Smooth muscle cell (in vitro differentiated cells): ENCODE measurements at regions not wholly inside any gene's neighbourhood (a gene's known extent, or its start where the extent isn't known, plus 50 kb on each side); places are given as distances from the start of the nearest gene placed in this dataset.

Experiments used
- DNase-seq: peaks from one replicate; lab custom pipeline; 2025; ENCODE audit not compliant: unreplicated experiment; lab: John Stamatoyannopoulos, UW
- H2AFZ ChIP-seq: fragments of 200-600 bp; sonication (generic); 2 replicates; pipeline ENCODE4 v1.6.0; 2016; ENCODE audit warnings: antibody characterized with exemption, low read depth, mild to moderate bottlenecking
- H3F3A ChIP-seq: fragments of 200-600 bp; sonication (generic); 2 replicates; pipeline ENCODE4 v1.6.0; 2017; ENCODE audit warnings: antibody characterized with exemption, low read depth
- H3K27ac ChIP-seq: fragments of 200-600 bp; sonication (generic); 2 replicates; pipeline ENCODE4 v1.5.1; 2016; ENCODE audit warnings: low read depth, mild to moderate bottlenecking
- H3K27me3 ChIP-seq: fragments of 200-600 bp; sonication (generic); 2 replicates; pipeline ENCODE4 v1.6.1; 2016; ENCODE audit warnings: low read depth, mild to moderate bottlenecking
- H3K36me3 ChIP-seq: fragments of 200-600 bp; sonication (generic); 2 replicates; pipeline ENCODE4 v1.5.1; 2016; ENCODE audit warnings: low read depth
- H3K4me1 ChIP-seq: fragments of 200-600 bp; sonication (generic); 2 replicates; pipeline ENCODE4 v1.5.1; 2016; ENCODE audit warnings: low read depth
- H3K4me2 ChIP-seq: fragments of 200-600 bp; sonication (generic); 2 replicates; pipeline ENCODE4 v1.6.0; 2016; ENCODE audit warnings: mild to moderate bottlenecking
- H3K4me3 ChIP-seq: fragments of 200-600 bp; sonication (generic); 2 replicates; pipeline ENCODE4 v1.5.1; 2016; ENCODE audit warnings: mild to moderate bottlenecking
- H3K79me2 ChIP-seq: fragments of 200-600 bp; sonication (generic); 2 replicates; pipeline ENCODE4 v1.6.0; 2016; ENCODE audit warnings: low read depth, mild to moderate bottlenecking
- H3K9ac ChIP-seq: fragments of 200-600 bp; sonication (generic); 2 replicates; pipeline ENCODE4 v1.6.0; 2016; ENCODE audit warnings: low read depth
- H3K9me3 ChIP-seq: fragments of 200-600 bp; sonication (generic); replicated peaks from 2 replicates; pipeline ENCODE4 v1.5.1; 2016; ENCODE audit warnings: low read depth
- H4K20me1 ChIP-seq: fragments of 200-600 bp; sonication (generic); 2 replicates; pipeline ENCODE4 v1.6.0; 2016; ENCODE audit warnings: low read depth
- WGBS: methylation state at CpG from one replicate; pipeline ENCODE4 v1.1.7; 2016; ENCODE audit warnings: low lambda C conversion rate; 5-methylcytosine and 5-hydroxymethylcytosine counted together
- TF ChIP-seq, protein P1 (sequence below): fragments of 200-600 bp; sonication (generic); IDR thresholded peaks from 2 replicates; pipeline ENCODE4 v1.5.1; 2017; ENCODE audit warnings: borderline replicate concordance, mild to moderate bottlenecking, antibody characterized with exemption; ENCODE audit not compliant: insufficient read depth, poor library complexity, severe bottlenecking

DNA sequence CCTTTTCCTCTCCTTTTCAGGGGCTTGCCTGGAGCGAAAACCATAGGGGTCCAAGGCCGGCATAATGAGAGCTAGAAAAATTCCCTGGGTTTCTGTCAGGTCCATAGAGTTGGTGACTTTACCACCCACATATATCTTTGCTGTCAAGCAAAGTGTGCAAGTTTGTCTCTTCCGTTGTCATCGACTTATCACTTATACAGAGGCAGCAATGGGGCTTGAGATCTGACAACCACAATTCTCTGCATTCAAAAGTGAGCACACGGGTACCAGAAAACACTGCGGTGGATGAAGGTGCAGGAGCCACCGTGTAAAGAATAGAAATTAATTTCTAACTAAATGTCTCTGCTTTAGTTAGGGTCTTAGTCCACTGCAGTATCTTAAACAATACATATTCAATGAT lies 162.3 kb downstream of the DAD1 start:
- no peaks in the 10 kb centered on the region for H3K9me3 ChIP-seq
- WGBS = 94% methylated on average over 7 of the region's 7 CpGs
- no peak overlapping the region for H2AFZ ChIP-seq
- no peak overlapping the region for H3K4me3 ChIP-seq
- H3K4me2 ChIP-seq = no peak overlapping the region
- TF ChIP-seq, protein P1, sequence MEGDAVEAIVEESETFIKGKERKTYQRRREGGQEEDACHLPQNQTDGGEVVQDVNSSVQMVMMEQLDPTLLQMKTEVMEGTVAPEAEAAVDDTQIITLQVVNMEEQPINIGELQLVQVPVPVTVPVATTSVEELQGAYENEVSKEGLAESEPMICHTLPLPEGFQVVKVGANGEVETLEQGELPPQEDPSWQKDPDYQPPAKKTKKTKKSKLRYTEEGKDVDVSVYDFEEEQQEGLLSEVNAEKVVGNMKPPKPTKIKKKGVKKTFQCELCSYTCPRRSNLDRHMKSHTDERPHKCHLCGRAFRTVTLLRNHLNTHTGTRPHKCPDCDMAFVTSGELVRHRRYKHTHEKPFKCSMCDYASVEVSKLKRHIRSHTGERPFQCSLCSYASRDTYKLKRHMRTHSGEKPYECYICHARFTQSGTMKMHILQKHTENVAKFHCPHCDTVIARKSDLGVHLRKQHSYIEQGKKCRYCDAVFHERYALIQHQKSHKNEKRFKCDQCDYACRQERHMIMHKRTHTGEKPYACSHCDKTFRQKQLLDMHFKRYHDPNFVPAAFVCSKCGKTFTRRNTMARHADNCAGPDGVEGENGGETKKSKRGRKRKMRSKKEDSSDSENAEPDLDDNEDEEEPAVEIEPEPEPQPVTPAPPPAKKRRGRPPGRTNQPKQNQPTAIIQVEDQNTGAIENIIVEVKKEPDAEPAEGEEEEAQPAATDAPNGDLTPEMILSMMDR = no peak
- no peaks in the 10 kb centered on the region for H3K36me3 ChIP-seq
- H3F3A ChIP-seq = peaks cover 19% of the 10 kb centered on the region
- no peaks in the 10 kb centered on the region for H4K20me1 ChIP-seq
- DNase-seq = no peak
- no peaks in the 10 kb centered on the region for H3K27me3 ChIP-seq
- H3K4me1 ChIP-seq = peaks cover 14% of the 10 kb centered on the region
- no peak overlapping the region for H3K27ac ChIP-seq
- no peaks in the 10 kb centered on the region for H3K79me2 ChIP-seq
- no peak overlapping the region for H3K9ac ChIP-seq

DNA sequence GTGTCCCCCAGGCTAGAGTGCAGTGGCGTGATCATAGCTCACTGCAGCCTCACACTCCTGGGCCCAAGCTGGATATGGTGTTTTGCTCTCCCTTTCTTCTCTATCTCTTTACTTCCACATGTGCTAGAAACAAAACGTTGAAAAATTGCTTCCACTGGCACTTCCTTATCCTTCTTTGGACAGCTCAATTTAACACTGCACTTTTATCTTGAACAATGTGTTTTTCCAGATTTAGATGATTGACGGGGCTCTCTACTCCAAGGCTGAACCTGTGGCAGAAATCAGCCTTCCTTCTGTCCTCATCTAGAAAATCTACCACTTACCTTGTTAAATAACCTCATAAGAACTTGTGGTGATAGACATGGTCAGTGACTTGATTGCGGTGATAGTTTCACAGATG lies 165.1 kb downstream of the DAD1 start:
- H3K27me3 ChIP-seq = no peaks in the 10 kb centered on the region
- TF ChIP-seq, protein P1 = no peak

DNA sequence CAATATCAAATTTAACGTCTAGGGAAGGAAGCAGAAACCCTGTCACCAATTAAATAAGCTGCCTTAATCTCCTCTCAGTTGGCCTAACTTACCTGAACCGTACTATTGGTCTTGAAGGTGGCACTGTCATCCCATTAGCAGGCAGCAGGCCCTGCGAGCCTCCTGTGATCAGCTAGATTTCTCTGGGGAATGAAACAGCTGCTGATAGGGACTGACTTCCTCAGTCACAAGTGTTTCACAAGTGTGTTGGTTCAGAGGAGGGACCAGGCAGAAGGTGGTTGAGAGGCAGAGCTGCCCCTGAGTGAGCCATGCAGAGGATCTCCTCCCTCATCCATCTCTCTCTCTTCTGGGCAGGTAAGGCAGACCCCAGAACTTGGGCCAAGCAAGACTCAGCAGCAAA lies 166.8 kb downstream of the DAD1 start:
- H3K4me1 ChIP-seq = no peaks in the 10 kb centered on the region
- H2AFZ ChIP-seq = no peak overlapping the region
- H3K79me2 ChIP-seq = no peaks in the 10 kb centered on the region
- H4K20me1 ChIP-seq = no peaks in the 10 kb centered on the region
- no peak overlapping the region for H3K4me2 ChIP-seq
- H3K9ac ChIP-seq = no peak overlapping the region
- no peaks in the 10 kb centered on the region for H3F3A ChIP-seq
- H3K4me3 ChIP-seq = no peak overlapping the region
- WGBS = 87% methylated on average over 3 of the region's 3 CpGs
- no peaks in the 10 kb centered on the region for H3K9me3 ChIP-seq
- no peak overlapping the region for H3K27ac ChIP-seq
- no peak for DNase-seq
- no peaks in the 10 kb centered on the region for H3K27me3 ChIP-seq
- no peaks in the 10 kb centered on the region for H3K36me3 ChIP-seq
- TF ChIP-seq, protein P1 = no peak

More for the DNA sequence above, 165.1 kb downstream of the DAD1 start:
- peaks cover 14% of the 10 kb centered on the region for H3F3A ChIP-seq
- no peaks in the 10 kb centered on the region for H3K9me3 ChIP-seq
- WGBS = 82% methylated on average over 4 of the region's 4 CpGs
- no peak overlapping the region for H3K9ac ChIP-seq
- peaks cover 14% of the 10 kb centered on the region for H3K4me1 ChIP-seq
- H3K36me3 ChIP-seq = no peaks in the 10 kb centered on the region
- no peak for DNase-seq
- no peak overlapping the region for H3K4me2 ChIP-seq
- no peaks in the 10 kb centered on the region for H4K20me1 ChIP-seq
- H3K4me3 ChIP-seq = no peak overlapping the region
- H2AFZ ChIP-seq = no peak overlapping the region
- H3K27ac ChIP-seq = no peak overlapping the region
- no peaks in the 10 kb centered on the region for H3K79me2 ChIP-seq

DNA sequence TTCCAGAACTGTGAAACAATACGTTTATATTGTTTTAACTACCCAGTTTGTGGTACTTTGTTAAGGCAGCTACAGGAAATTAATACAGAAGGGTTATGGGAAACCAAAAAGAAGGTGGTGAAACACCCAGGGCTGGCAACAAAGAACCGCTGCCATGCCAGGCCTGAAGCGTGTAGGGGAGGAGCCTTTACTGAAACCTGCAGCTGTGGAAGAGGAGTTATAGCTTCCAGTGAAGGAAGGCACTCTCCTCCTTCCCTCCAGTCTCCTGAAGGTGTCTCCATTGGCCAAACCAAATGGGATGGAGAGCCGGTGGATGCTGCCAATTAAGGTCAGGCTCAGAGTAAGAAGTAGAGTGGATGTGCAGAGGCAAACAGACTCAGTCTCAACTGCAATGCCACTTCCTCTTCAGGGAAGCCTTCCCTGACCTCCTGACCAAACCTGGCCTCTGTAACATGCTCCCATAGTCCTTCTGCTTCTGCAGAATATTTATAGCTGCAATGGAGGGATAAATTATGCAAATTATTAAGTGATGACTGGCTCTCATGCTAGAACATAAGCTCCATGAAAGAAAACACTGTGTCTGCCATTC lies 168.3 kb downstream of the DAD1 start:
- Histone ChIP-seq H3K4me3 (no peak overlapping the region), H3K27me3 (no peaks in the 10 kb centered on the region), H2AFZ (no peak overlapping the region), H3K36me3 (no peaks in the 10 kb centered on the region), H3F3A (no peaks in the 10 kb centered on the region), H4K20me1 (no peaks in the 10 kb centered on the region), H3K9ac (no peak overlapping the region), H3K27ac (no peak overlapping the region), H3K79me2 (no peaks in the 10 kb centered on the region), H3K4me1 (no peaks in the 10 kb centered on the region), H3K9me3 (no peaks in the 10 kb centered on the region), H3K4me2 (no peak overlapping the region)
- 93% methylated on average over 4 of the region's 4 CpGs for WGBS
- no peak for DNase-seq
- TF ChIP-seq, protein P1 = no peak
